Colonic mucosa (tissue), 4 donors: ENCODE measurements at regions not wholly inside any gene's neighbourhood (a gene's known extent, or its start where the extent isn't known, plus 50 kb on each side); places are given as distances from the start of the nearest gene placed in this dataset.

Experiments used
- DNase-seq: peaks from one replicate; pipeline ENCODE4 v3.0.0-alpha.2; 2020
- H3K27ac ChIP-seq: fragments of 200-600 bp; one replicate; pipeline ENCODE4 v1.8.0; 2021
- H3K27me3 ChIP-seq: fragments of 200-600 bp; one replicate; pipeline ENCODE4 v1.8.0; 2021
- H3K36me3 ChIP-seq: fragments of 200-600 bp; one replicate; pipeline ENCODE4 v1.8.0; 2021
- H3K4me1 ChIP-seq: fragments of 200-600 bp; one replicate; pipeline ENCODE4 v1.8.0; 2021; ENCODE audit warnings: mild to moderate bottlenecking
- H3K4me3 ChIP-seq: fragments of 200-600 bp; one replicate; pipeline ENCODE4 v1.8.0; 2021
- H3K9ac ChIP-seq, 2 donors: one replicate each; pipeline ENCODE4 v1.7.0; 2013; ENCODE audit warnings: control low read depth in 2 of 2, low read depth in 2 of 2, low read length in 2 of 2
- H3K9me3 ChIP-seq: fragments of 200-600 bp; one replicate; pipeline ENCODE4 v1.8.0; 2021
- intact Hi-C: fragments of 100-400 bp; cut with DNase I; formaldehyde crosslinking; loops from one replicate; pipeline ENCODE4 v1.14.1; 2022
- TF ChIP-seq, protein P1 (sequence below): fragments of 200-600 bp; IDR thresholded peaks from one replicate; pipeline ENCODE4 v1.8.0; 2022; ENCODE audit warnings: antibody characterized with exemption, mild to moderate bottlenecking
- donor health status: healthy.
- donor health status: DM: no; HTN: no; CAD: no.
- donor health status: DM: no; HTN: no; CAD: no.

DNA sequence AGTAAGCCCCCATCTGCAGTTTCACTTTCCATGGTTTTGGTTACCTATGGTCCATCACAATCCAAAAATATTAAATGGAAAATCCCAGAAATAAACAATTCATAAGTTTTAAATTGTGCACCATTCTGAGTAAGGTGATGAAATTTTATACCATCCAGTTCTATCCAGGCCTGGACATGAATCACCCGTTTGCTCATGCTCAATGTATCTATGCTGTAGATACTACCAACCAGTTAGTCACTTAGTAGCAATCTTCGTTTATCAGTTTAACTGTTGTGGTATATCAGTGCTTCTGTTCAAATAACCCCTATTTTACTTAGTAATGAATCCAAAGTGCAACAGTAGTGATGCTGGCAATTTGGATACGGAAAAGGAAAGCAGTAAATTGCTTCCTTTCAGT, 381.9 kb upstream of the AGTR1 start:
- Histone ChIP-seq H3K9ac (no peak overlapping the region), H3K36me3 (no peaks in the 10 kb centered on the region), H3K27ac (no peak overlapping the region), H3K4me3 (no peak overlapping the region), H3K9me3 (no peaks in the 10 kb centered on the region), H3K27me3 (no peaks in the 10 kb centered on the region), H3K4me1 (no peaks in the 10 kb centered on the region)
- TF ChIP-seq, protein P1, sequence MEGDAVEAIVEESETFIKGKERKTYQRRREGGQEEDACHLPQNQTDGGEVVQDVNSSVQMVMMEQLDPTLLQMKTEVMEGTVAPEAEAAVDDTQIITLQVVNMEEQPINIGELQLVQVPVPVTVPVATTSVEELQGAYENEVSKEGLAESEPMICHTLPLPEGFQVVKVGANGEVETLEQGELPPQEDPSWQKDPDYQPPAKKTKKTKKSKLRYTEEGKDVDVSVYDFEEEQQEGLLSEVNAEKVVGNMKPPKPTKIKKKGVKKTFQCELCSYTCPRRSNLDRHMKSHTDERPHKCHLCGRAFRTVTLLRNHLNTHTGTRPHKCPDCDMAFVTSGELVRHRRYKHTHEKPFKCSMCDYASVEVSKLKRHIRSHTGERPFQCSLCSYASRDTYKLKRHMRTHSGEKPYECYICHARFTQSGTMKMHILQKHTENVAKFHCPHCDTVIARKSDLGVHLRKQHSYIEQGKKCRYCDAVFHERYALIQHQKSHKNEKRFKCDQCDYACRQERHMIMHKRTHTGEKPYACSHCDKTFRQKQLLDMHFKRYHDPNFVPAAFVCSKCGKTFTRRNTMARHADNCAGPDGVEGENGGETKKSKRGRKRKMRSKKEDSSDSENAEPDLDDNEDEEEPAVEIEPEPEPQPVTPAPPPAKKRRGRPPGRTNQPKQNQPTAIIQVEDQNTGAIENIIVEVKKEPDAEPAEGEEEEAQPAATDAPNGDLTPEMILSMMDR, result no peak
- intact Hi-C loops, result no loop called here
- DNase-seq, result no peak

DNA sequence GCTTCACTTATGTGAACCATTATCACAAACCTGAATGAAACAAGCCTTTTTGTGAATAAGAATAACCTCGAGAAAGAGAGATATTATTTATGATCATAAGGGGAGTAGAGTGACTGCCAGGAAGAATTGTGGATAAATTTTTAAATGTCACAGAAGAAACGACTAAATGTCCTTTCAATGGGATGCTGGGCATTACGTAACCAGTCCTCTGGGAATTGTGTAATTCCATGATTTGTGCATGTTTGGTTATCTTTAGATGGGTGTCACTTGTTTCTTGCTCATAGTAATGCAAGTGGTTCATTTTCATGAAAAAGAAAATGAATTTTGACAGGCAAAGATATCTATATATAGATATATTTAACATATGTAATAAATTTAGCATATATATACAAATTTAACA, 379.5 kb upstream of the AGTR1 start:
- intact Hi-C loops, result no loop called here
- no peaks in the 10 kb centered on the region for H3K4me1 ChIP-seq
- H3K9me3 ChIP-seq, result no peaks in the 10 kb centered on the region
- no peaks in the 10 kb centered on the region for H3K36me3 ChIP-seq
- no peak overlapping the region for H3K27ac ChIP-seq
- TF ChIP-seq, protein P1, result no peak
- DNase-seq, result no peak
- H3K27me3 ChIP-seq, result no peaks in the 10 kb centered on the region
- H3K4me3 ChIP-seq, result no peak overlapping the region
- no peak overlapping the region for H3K9ac ChIP-seq

DNA sequence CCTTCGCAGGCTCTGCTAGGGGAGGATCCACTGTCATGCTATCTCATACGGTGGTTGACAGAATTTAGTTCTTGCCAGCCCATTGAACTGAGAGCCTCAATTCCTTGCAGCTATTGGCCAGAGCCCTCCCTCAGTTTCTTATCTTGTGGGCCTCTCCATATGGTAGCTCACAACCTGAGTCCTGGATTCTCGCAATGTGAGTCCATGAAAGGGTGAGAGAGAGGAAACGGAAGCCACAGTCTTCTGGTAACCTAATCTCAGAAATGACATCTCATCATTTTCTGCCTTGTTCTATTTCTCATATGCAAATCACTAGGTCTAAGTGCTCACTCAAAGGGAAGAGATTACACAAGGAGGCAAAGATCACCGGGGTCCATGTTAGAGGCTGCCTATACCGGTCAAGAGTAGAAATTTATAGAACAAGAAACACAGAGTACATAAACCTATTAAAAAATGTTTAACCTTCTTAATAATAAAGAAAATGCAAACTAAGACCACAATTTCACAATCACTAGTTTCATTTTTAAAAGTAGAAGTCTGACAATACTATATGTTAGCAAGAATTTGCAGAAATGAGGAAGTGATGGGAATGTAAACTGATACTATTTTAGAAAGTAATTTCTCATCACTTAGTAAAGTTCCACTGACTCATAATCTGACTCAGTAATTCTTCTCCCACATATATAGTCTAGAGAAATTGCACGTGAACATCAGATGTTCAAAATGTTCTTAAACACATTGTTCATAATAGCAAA, 378.4 kb upstream of the AGTR1 start:
- H3K9ac ChIP-seq, result no peak overlapping the region
- intact Hi-C loops, result no loop called here
- H3K27ac ChIP-seq, result no peak overlapping the region
- H3K27me3 ChIP-seq, result no peaks in the 10 kb centered on the region
- DNase-seq, result no peak
- H3K36me3 ChIP-seq, result no peaks in the 10 kb centered on the region
- H3K4me3 ChIP-seq, result no peak overlapping the region
- H3K9me3 ChIP-seq, result no peaks in the 10 kb centered on the region
- TF ChIP-seq, protein P1, result no peak
- H3K4me1 ChIP-seq, result no peaks in the 10 kb centered on the region

DNA sequence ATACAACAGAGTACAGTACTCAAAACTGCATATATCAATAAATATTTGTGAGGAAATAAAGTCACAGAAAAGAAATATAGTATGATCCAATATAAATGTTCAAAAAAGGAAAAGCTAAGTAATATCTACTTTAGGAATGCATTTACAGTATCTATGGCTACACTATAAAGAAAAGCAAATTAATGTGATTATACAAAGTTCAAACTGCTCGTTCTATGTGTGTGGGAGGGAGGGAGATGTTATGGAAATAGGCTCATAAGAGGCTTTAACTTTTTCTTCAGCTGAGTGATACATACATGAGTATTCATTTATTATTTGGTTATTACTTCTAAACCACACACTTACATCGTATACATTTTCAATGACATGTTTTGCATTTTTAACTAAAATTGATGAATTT, 377.7 kb upstream of the AGTR1 start:
- no peak overlapping the region for H3K4me3 ChIP-seq
- H3K4me1 ChIP-seq, result no peaks in the 10 kb centered on the region
- H3K27me3 ChIP-seq, result no peaks in the 10 kb centered on the region
- H3K9me3 ChIP-seq, result no peaks in the 10 kb centered on the region
- H3K9ac ChIP-seq, result no peak overlapping the region
- TF ChIP-seq, protein P1, result no peak
- no peak overlapping the region for H3K27ac ChIP-seq
- no peak for DNase-seq
- no peaks in the 10 kb centered on the region for H3K36me3 ChIP-seq
- intact Hi-C loops, result no loop called here

DNA sequence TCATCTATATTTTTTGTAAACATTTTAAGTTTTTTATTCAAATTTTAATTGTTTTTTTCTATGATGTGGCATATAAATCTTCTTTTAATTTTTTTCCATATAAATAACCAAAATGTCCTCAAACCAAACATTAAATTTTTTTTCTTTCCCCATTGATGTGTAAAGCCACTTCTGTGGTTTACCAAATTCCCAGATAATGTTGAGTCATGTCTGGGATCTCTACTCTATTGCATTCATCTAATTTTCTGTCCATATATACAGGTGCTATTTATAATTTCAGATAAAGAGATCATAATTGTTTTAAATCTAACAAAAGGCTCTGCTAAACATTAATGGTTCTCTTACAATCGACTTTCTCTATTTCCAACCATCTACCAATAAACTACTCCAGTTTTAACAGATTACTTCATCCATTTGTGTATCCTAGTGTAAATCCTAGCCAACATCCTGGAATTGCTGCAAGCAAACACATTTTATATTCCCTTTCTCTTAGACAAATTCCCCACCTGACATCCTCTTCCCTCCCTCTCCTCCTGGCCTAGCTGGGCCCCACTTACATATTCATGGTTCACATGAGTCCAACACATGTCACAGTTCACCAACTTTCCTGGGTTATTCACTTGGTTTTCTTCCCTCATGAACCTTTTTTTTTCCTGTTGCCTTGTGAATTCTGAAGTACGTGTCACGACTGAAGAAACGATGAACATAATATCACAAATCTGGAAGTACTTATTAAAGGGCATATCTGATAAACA, 368.0 kb upstream of the AGTR1 start:
- Histone ChIP-seq H3K9ac (no peak overlapping the region), H3K9me3 (no peaks in the 10 kb centered on the region), H3K27me3 (no peaks in the 10 kb centered on the region), H3K4me1 (no peaks in the 10 kb centered on the region), H3K36me3 (no peaks in the 10 kb centered on the region), H3K4me3 (no peak overlapping the region), H3K27ac (no peak overlapping the region)
- DNase-seq, result no peak
- intact Hi-C loops, result no loop called here
- TF ChIP-seq, protein P1, result no peak
